ENCODE measurements at regions not wholly inside any gene's neighbourhood (a gene's known extent, or its start where the extent isn't known, plus 50 kb on each side); places are given as distances from the start of the nearest gene placed in this dataset.

- no peak for TF ChIP-seq ETS1 (IDR thresholded peaks at IDR 0.05)
Observed at GRCh38 chr22:47777426-47777825, 1015.0 kb downstream of the TBC1D22A start (continued).

GRCh38 chr22:47776329-47776728 lies 1013.9 kb downstream of the TBC1D22A start:
- Mint-ChIP-seq H3K27me3 (ENCODE audit: insufficient read depth, low read depth, poor library complexity) (peaks cover 4% of the 10 kb centered on the region), H3K4me3 (no peak overlapping the region), H3K27ac (no peak overlapping the region), H3K36me3 (ENCODE audit: low read depth) (no peaks in the 10 kb centered on the region; the same call in 2 of the 3 replicates), H3K9me3 (peaks cover 6% of the 10 kb centered on the region), H3K4me1 (peaks cover 18% of the 10 kb centered on the region; the same call in 2 of the 3 replicates)
- no peak overlapping the region for H3K27ac ChIP-seq (ENCODE audit: low read depth)
- H3K4me2 ChIP-seq: no peak overlapping the region
- peaks cover 6% of the 10 kb centered on the region; the same call in 1 of the 2 replicates for H3K36me3 ChIP-seq (ENCODE audit: insufficient read depth)
- DNase-seq (ENCODE audit: low spot score): no peak
- H3K4me3 ChIP-seq: no peak overlapping the region
- no peaks in the 10 kb centered on the region for H3F3A ChIP-seq (replicated peaks; ENCODE audit: low read depth)
- ATAC-seq: peak; percentile 96
- no peaks in the 10 kb centered on the region for H3K79me2 ChIP-seq (replicated peaks; ENCODE audit: insufficient read depth)
- no peak overlapping the region for H2AFZ ChIP-seq
- no peaks in the 10 kb centered on the region for H3K4me1 ChIP-seq (ENCODE audit: insufficient read depth)
- no peaks in the 10 kb centered on the region for H3K27me3 ChIP-seq (ENCODE audit: insufficient read depth)
- H4K20me1 ChIP-seq (replicated peaks; ENCODE audit: insufficient read depth): no peaks in the 10 kb centered on the region
- no peaks in the 10 kb centered on the region for H3K9me2 ChIP-seq (ENCODE audit: insufficient read depth)
- TF ChIP-seq ZNF462 (CRISPR knock-in tag; IDR thresholded peaks at IDR 0.05): no peak
- TF ChIP-seq REST (IDR thresholded peaks at IDR 0.05; ENCODE audit: unreplicated experiment): no peak
- no peak for TF ChIP-seq EZH2 (IDR thresholded peaks at IDR 0.05; ENCODE audit: low read depth, unreplicated experiment)
- TF ChIP-seq JUNB (IDR thresholded peaks at IDR 0.05; ENCODE audit: unreplicated experiment): no peak
- no peak for TF ChIP-seq CREB1 (CRISPR knock-in tag; IDR thresholded peaks at IDR 0.05; ENCODE audit: low read depth)
- no peak for TF ChIP-seq ZNF331 (CRISPR knock-in tag; IDR thresholded peaks at IDR 0.05; ENCODE audit: low read depth)
- TF ChIP-seq EZH2phosphoT487 (IDR thresholded peaks at IDR 0.05; ENCODE audit: unreplicated experiment): no peak
- no peak for TF ChIP-seq STAT1 (IDR thresholded peaks at IDR 0.05; ENCODE audit: unreplicated experiment)
- TF ChIP-seq ZNF114 (CRISPR knock-in tag; IDR thresholded peaks at IDR 0.05): no peak
- TF ChIP-seq ETS1 (IDR thresholded peaks at IDR 0.05): no peak
- TF ChIP-seq POLR2AphosphoS5 (IDR thresholded peaks at IDR 0.05; ENCODE audit: low read depth): no peak
- no peak for TF ChIP-seq CTCF (conservative IDR thresholded peaks at IDR 0.05; ENCODE audit: low read depth in 2 of 2)

All from GM23338 (cell line).